ENCODE measurements at regions not wholly inside any gene's neighbourhood (a gene's known extent, or its start where the extent isn't known, plus 50 kb on each side); places are given as distances from the start of the nearest gene placed in this dataset.

DNA sequence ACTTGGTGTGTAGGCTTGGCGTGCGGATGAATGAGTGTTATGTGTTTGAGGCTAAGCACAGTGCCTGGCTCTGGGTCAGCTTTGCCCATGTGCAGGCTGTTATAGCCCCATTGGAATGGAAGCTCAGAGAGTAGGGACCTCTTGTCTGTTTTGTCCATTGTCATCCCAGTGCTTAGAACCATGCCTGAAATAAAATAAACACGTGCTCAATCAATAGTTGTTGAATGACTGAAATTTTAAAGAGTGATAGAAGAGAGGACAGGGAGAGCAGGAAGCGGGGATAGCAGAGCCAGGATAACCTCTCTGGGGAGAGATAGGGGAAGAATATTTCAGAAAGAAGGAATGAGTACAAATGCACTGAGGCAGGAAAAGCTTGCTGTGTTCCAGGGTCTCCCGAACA, 263.9 kb downstream of the HIVEP2 start:
- Histone ChIP-seq H3K27me3 (ENCODE audit: insufficient read depth, low read length) (peaks cover 25% of the 10 kb centered on the region), H3K4me1 (ENCODE audit: control insufficient read depth, insufficient read depth, low read length, unreplicated experiment) (no peaks in the 10 kb centered on the region), H3K27ac (ENCODE audit: low read depth, low read length) (no peak overlapping the region), H3K36me3 (ENCODE audit: insufficient read depth, low read length) (no peaks in the 10 kb centered on the region), H2AFZ (ENCODE audit: low read length, unreplicated experiment) (no peak overlapping the region), H3K4me3 (ENCODE audit: low read depth, low read length) (no peak overlapping the region), H3K79me2 (ENCODE audit: control insufficient read depth, insufficient read depth, low read length, unreplicated experiment) (no peaks in the 10 kb centered on the region)

DNA sequence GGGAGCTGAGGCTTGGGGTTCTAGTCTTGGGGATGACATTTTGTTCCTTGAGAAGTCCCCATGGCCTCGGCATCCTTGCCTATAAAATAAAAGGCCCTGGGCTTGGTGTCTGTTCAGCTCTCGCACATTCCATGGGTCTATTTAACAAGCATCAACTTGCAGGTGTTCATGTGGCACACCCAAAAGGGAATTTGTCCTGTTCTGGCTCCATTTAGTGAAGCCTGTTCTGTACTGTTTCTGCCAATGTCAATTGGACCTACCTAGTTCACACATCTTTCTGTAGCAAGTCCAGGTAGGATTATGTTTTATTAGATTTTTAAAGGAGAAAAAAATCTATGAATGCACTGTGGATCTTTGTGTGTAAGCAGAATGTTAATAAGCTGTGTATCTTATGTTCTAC, 262.0 kb downstream of the HIVEP2 start:
- Histone ChIP-seq H2AFZ (ENCODE audit: low read length, unreplicated experiment) (no peak overlapping the region), H3K79me2 (ENCODE audit: control insufficient read depth, insufficient read depth, low read length, unreplicated experiment) (no peaks in the 10 kb centered on the region), H3K4me1 (ENCODE audit: control insufficient read depth, insufficient read depth, low read length, unreplicated experiment) (no peaks in the 10 kb centered on the region), H3K27ac (ENCODE audit: low read depth, low read length) (no peak overlapping the region), H3K4me3 (ENCODE audit: low read depth, low read length) (no peak overlapping the region), H3K36me3 (ENCODE audit: insufficient read depth, low read length) (no peaks in the 10 kb centered on the region), H3K27me3 (ENCODE audit: insufficient read depth, low read length) (peaks cover 7% of the 10 kb centered on the region; the same call in 1 of the 2 replicates)

DNA sequence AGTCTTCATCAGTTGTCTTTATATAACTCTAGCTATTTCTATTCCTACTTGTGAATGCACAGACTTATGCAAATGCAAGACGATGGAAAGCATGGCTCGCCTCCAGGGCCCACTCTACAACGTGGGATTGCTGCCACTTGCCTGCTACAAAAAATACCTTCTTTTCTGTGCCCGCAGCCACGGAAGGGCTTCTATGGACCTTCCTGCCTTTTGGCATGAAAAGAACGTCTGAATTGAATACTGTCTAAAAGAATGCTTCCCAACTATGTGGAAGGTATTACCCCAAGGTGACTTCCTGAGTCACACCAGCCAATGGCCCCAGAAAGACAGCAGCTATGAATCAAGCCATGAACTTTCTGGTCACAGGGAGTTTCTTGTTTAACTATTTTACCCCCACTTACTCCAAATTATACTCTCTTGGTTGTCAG, 261.2 kb downstream of the HIVEP2 start:
- no peaks in the 10 kb centered on the region for H3K36me3 ChIP-seq (ENCODE audit: insufficient read depth, low read length)
- H3K27me3 ChIP-seq (ENCODE audit: insufficient read depth, low read length): peaks cover 3% of the 10 kb centered on the region; the same call in 1 of the 2 replicates
- no peak overlapping the region for H3K27ac ChIP-seq (ENCODE audit: low read depth, low read length)
- no peaks in the 10 kb centered on the region for H3K79me2 ChIP-seq (ENCODE audit: control insufficient read depth, insufficient read depth, low read length, unreplicated experiment)
- no peak overlapping the region for H3K4me3 ChIP-seq (ENCODE audit: low read depth, low read length)
- H3K4me1 ChIP-seq (ENCODE audit: control insufficient read depth, insufficient read depth, low read length, unreplicated experiment): no peaks in the 10 kb centered on the region
- no peak overlapping the region for H2AFZ ChIP-seq (ENCODE audit: low read length, unreplicated experiment)

DNA sequence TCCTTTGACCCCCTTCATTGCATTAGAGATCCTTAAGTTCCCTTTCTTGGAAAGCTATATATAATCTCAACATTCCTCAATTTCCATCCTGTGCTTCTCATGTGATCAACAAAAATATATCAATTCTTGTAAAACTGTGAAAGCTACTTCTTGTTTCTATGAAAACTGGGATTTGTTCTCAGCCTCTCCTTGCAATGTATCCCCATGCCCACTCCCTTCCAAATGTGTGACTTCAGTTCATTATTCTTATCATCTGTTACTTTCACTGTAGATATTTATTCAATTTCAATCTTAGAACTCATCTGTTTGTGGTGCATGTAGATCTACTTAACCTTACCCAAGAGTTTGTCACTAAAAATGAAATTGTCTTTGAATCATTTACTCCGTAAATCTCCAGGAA, 260.6 kb downstream of the HIVEP2 start:
- Histone ChIP-seq H3K79me2 (ENCODE audit: control insufficient read depth, insufficient read depth, low read length, unreplicated experiment) (no peaks in the 10 kb centered on the region), H3K4me1 (ENCODE audit: control insufficient read depth, insufficient read depth, low read length, unreplicated experiment) (no peaks in the 10 kb centered on the region), H3K36me3 (ENCODE audit: insufficient read depth, low read length) (no peaks in the 10 kb centered on the region), H3K4me3 (ENCODE audit: low read depth, low read length) (no peak overlapping the region), H3K27ac (ENCODE audit: low read depth, low read length) (no peak overlapping the region), H2AFZ (ENCODE audit: low read length, unreplicated experiment) (no peak overlapping the region), H3K27me3 (ENCODE audit: insufficient read depth, low read length) (peaks cover 3% of the 10 kb centered on the region; the same call in 1 of the 2 replicates)

DNA sequence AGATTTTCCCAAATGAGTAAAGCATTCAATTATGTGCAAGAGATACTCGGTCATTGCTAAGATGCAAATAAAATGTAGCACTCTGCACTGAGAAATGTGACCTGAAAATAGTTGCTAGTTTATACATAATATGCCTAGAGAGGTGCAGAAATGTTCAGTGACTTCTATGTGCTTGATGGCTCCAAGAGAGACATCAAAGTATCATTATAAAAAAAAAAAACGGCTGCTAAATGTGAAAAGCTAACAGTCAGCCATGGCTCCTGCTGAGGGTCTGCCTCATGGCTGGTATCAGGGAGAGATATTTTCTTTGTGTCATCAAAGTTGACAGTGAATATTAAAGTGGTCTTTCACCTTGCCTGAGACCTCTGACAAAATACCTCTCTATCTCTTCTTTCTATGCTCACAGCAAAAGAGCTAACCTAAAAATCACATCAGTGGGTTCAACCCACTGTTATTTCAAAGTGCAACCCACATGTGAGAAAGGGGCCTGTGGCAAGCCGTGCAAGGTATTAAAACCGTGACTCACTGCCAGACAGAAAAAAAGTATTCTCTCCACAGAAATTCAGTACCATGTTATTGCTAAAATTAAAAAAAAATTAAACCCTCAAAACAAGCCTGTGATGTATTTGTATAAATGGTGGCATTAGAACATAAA, 259.0 kb downstream of the HIVEP2 start:
- H3K79me2 ChIP-seq (ENCODE audit: control insufficient read depth, insufficient read depth, low read length, unreplicated experiment): no peaks in the 10 kb centered on the region
- H2AFZ ChIP-seq (ENCODE audit: low read length, unreplicated experiment): no peak overlapping the region
- no peaks in the 10 kb centered on the region for H3K4me1 ChIP-seq (ENCODE audit: control insufficient read depth, insufficient read depth, low read length, unreplicated experiment)
- H3K27ac ChIP-seq (ENCODE audit: low read depth, low read length): no peak overlapping the region
- H3K27me3 ChIP-seq (ENCODE audit: insufficient read depth, low read length): no peaks in the 10 kb centered on the region
- H3K4me3 ChIP-seq (ENCODE audit: low read depth, low read length): no peak overlapping the region
- H3K36me3 ChIP-seq (ENCODE audit: insufficient read depth, low read length): no peaks in the 10 kb centered on the region

DNA sequence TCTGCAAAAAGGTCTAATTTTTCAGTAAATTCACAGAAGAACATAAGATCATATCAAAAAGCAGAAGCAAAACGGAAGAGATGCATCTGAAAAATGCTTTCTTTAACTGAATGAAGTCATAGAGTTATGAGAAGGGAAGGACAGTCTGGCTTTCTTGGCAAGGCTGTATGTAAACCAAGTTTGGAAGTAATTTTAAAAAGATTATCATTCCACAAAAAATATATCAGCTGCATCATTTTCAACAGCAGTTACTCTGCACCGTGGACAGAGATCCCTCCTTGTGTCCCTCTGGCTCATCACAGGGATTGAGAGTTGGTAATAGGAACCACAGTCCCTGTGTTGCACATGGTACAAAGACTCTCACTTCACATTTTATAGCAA, 258.5 kb downstream of the HIVEP2 start:
- H2AFZ ChIP-seq (ENCODE audit: low read length, unreplicated experiment): no peak overlapping the region
- no peaks in the 10 kb centered on the region for H3K27me3 ChIP-seq (ENCODE audit: insufficient read depth, low read length)

DNA sequence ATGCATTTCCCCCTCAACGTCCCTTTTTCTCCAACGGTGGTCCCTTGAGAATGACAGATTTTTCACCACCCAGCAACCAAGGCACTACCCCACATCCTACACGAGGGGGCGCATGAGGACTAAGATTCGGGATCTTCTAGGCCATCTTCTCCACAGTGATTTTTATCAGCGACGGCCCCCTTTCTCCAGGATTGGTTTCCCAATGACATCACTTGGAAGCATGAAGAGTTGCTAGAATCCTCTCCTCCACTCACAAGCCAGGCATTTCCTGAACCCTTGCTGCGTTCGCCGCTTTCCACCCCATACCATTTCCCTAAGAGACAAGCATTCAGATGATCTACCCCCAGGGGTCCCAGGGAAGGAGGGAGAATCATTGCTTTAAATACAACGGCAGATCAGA, 252.0 kb downstream of the HIVEP2 start:
- Histone ChIP-seq H3K27me3 (ENCODE audit: insufficient read depth, low read length) (no peaks in the 10 kb centered on the region), H3K27ac (ENCODE audit: low read depth, low read length) (peak overlapping the region; percentile 91), H2AFZ (ENCODE audit: low read length, unreplicated experiment) (peak overlapping the region; percentile 70), H3K79me2 (ENCODE audit: control insufficient read depth, insufficient read depth, low read length, unreplicated experiment) (no peaks in the 10 kb centered on the region), H3K4me1 (ENCODE audit: control insufficient read depth, insufficient read depth, low read length, unreplicated experiment) (peaks cover 35% of the 10 kb centered on the region), H3K36me3 (ENCODE audit: insufficient read depth, low read length) (no peaks in the 10 kb centered on the region), H3K4me3 (ENCODE audit: low read depth, low read length) (peak overlapping the region; percentile 56)

More for the DNA sequence above, 258.5 kb downstream of the HIVEP2 start:
- no peaks in the 10 kb centered on the region for H3K36me3 ChIP-seq (ENCODE audit: insufficient read depth, low read length)
- no peaks in the 10 kb centered on the region for H3K79me2 ChIP-seq (ENCODE audit: control insufficient read depth, insufficient read depth, low read length, unreplicated experiment)
- H3K27ac ChIP-seq (ENCODE audit: low read depth, low read length): no peak overlapping the region
- no peak overlapping the region for H3K4me3 ChIP-seq (ENCODE audit: low read depth, low read length)
- H3K4me1 ChIP-seq (ENCODE audit: control insufficient read depth, insufficient read depth, low read length, unreplicated experiment): no peaks in the 10 kb centered on the region

DNA sequence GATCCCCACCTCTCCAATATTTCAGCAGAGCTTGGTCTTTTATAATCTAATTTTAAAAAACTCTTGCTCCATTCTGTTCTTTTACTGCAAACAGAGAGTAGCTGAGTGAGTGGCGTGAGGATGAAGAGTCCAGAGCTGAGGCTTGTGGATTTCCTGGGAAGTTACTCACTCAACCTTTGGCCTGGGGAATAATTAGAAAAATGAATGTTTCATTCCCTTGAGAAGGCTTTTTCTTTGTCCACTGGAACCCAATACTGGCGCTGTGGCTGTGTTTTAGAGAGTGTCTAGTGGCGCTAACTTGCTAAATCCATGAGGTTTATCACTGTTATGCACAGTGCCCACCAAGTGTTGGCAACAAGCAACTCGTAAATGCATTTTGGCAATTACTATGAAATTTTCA, 251.5 kb downstream of the HIVEP2 start:
- Histone ChIP-seq H3K27me3 (ENCODE audit: insufficient read depth, low read length) (no peaks in the 10 kb centered on the region), H3K27ac (ENCODE audit: low read depth, low read length) (peak overlapping the region; percentile 91), H3K4me3 (ENCODE audit: low read depth, low read length) (peak overlapping the region; percentile 56), H2AFZ (ENCODE audit: low read length, unreplicated experiment) (peak overlapping the region; percentile 70), H3K79me2 (ENCODE audit: control insufficient read depth, insufficient read depth, low read length, unreplicated experiment) (no peaks in the 10 kb centered on the region), H3K4me1 (ENCODE audit: control insufficient read depth, insufficient read depth, low read length, unreplicated experiment) (peaks cover 35% of the 10 kb centered on the region), H3K36me3 (ENCODE audit: insufficient read depth, low read length) (no peaks in the 10 kb centered on the region)

DNA sequence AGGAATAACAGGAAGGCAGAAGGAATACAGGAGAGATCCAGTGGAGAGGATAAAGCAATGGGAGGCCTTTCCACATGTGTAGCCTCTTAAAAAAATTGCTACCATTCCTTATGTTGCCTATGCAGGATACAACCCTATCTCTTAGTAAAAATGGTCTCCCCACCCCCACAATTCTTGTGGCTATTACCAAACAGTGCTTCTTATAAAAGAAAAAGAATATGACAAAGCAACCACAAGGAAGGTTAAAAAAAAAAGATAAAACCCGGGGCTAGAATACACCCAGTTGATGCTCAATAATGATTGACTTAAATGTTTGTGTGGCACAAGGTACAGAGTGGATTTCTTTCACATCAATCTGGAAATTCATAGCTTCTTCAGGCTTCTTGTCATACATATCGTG, 250.9 kb downstream of the HIVEP2 start:
- Histone ChIP-seq H3K27ac (ENCODE audit: low read depth, low read length) (peak overlapping the region; percentile 91), H3K4me3 (ENCODE audit: low read depth, low read length) (peak overlapping the region; percentile 56; the same call in 1 of the 2 replicates), H3K36me3 (ENCODE audit: insufficient read depth, low read length) (no peaks in the 10 kb centered on the region), H3K4me1 (ENCODE audit: control insufficient read depth, insufficient read depth, low read length, unreplicated experiment) (peaks cover 35% of the 10 kb centered on the region), H3K79me2 (ENCODE audit: control insufficient read depth, insufficient read depth, low read length, unreplicated experiment) (no peaks in the 10 kb centered on the region), H2AFZ (ENCODE audit: low read length, unreplicated experiment) (no peak overlapping the region), H3K27me3 (ENCODE audit: insufficient read depth, low read length) (no peaks in the 10 kb centered on the region)

DNA sequence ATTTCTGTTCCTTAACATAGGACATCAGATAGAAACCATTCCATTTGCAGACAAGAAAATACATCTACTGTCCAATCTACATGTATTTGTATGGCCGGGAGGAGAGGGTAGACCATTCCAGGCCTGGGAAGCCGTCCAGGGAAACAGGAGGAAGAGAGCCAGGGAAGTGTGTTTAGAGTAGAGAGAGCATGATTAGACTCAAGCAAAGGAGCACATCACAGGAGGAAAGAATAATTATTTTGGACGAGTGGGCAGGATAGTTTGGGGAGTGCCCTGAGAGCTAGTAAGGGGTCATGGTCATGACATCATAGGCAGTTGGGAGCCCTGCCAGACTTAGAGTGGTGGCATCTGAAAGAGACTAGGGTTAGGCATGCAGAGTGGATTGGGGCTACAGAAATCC, 250.0 kb downstream of the HIVEP2 start:
- no peaks in the 10 kb centered on the region for H3K79me2 ChIP-seq (ENCODE audit: control insufficient read depth, insufficient read depth, low read length, unreplicated experiment)
- H3K27me3 ChIP-seq (ENCODE audit: insufficient read depth, low read length): no peaks in the 10 kb centered on the region
- H2AFZ ChIP-seq (ENCODE audit: low read length, unreplicated experiment): no peak overlapping the region
- H3K27ac ChIP-seq (ENCODE audit: low read depth, low read length): no peak overlapping the region
- no peak overlapping the region for H3K4me3 ChIP-seq (ENCODE audit: low read depth, low read length)
- H3K4me1 ChIP-seq (ENCODE audit: control insufficient read depth, insufficient read depth, low read length, unreplicated experiment): peaks cover 35% of the 10 kb centered on the region
- no peaks in the 10 kb centered on the region for H3K36me3 ChIP-seq (ENCODE audit: insufficient read depth, low read length)

DNA sequence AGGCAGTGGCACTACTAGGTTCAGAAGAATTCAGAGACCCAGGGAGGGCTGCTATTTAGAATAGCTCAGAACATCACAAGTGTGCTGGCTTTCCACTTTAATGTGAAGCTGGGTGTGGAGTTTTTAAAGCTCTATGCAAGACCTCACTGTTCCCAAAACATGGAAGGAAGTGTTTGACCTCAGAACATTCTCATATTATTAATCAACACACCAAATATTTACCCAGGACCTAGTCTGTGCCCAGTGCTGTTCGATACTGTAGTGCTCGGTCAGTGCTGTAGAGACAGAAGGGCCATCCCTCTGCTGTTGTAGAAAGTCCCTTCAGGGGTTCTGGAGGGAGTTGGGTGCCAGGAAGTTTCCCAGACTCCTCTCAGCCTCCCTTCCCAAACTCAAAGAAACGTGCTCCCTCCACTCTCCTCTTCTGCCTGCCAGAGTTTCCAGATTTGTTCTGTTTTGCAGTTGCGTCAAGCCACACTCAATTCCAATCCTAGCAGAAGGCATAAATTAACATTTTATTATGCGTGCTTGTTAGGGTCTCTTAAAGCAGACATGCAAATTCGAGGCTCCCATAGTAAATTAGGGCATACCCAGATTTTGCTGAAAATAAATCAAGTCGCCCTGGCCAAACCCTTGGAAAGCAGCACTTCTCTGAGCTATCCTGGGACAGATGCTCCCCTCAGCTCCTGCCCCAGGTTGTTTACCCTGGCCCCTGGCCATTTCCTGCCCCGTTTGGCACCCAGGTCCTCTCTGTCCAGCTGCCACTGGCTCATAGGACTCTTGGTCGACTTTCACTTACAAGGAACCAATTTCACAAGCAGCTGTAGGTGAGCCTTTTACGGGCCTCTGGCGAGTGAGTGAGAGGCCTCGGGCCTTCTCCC, 248.6 kb downstream of the HIVEP2 start:
- H3K27ac ChIP-seq (ENCODE audit: low read depth, low read length): no peak overlapping the region
- H2AFZ ChIP-seq (ENCODE audit: low read length, unreplicated experiment): no peak overlapping the region
- no peaks in the 10 kb centered on the region for H3K36me3 ChIP-seq (ENCODE audit: insufficient read depth, low read length)
- no peaks in the 10 kb centered on the region for H3K79me2 ChIP-seq (ENCODE audit: control insufficient read depth, insufficient read depth, low read length, unreplicated experiment)
- H3K4me3 ChIP-seq (ENCODE audit: low read depth, low read length): no peak overlapping the region
- no peaks in the 10 kb centered on the region for H3K27me3 ChIP-seq (ENCODE audit: insufficient read depth, low read length)
- H3K4me1 ChIP-seq (ENCODE audit: control insufficient read depth, insufficient read depth, low read length, unreplicated experiment): peaks cover 35% of the 10 kb centered on the region
